ENCODE measurements at regions not wholly inside any gene's neighbourhood (a gene's known extent, or its start where the extent isn't known, plus 50 kb on each side); places are given as distances from the start of the nearest gene placed in this dataset.

- Histone ChIP-seq H3K27me3 (ENCODE audit: low read depth) (no peaks in the 10 kb centered on the region), H3K4me1 (no peaks in the 10 kb centered on the region), H3K27ac (no peak overlapping the region), H3K36me3 (no peaks in the 10 kb centered on the region), H3K4me3 (no peak overlapping the region), H3K9me3 (no peaks in the 10 kb centered on the region)
- TF ChIP-seq CTCF (IDR thresholded peaks at IDR 0.05): no peak
- intact Hi-C loops (cut with DNase I): no loop called here
- no peak for DNase-seq
- no peak for ATAC-seq
These were observed 65.9 kb upstream of the KCNK12 start for GRCh38 chr2:47636596-47637264.

- no peak overlapping the region for H3K27ac ChIP-seq
- DNase-seq (no peak), ATAC-seq (no peak)
- H3K27me3 ChIP-seq (ENCODE audit: low read depth): no peaks in the 10 kb centered on the region
- H3K36me3 ChIP-seq: no peaks in the 10 kb centered on the region
- intact Hi-C loops (cut with DNase I): no loop called here
- no peak overlapping the region for H3K4me3 ChIP-seq
- no peaks in the 10 kb centered on the region for H3K9me3 ChIP-seq
- TF ChIP-seq CTCF (IDR thresholded peaks at IDR 0.05): no peak
- H3K4me1 ChIP-seq: no peaks in the 10 kb centered on the region
These were observed 65.4 kb upstream of the KCNK12 start for GRCh38 chr2:47636176-47636575.

- intact Hi-C loops (cut with DNase I): no loop called here
- Histone ChIP-seq H3K4me3 (no peak overlapping the region), H3K4me1 (no peaks in the 10 kb centered on the region), H3K9me3 (no peaks in the 10 kb centered on the region), H3K36me3 (no peaks in the 10 kb centered on the region), H3K27ac (no peak overlapping the region), H3K27me3 (ENCODE audit: low read depth) (no peaks in the 10 kb centered on the region)
- DNase-seq (no peak), ATAC-seq (no peak)
- TF ChIP-seq CTCF (IDR thresholded peaks at IDR 0.05): no peak
These were observed 62.0 kb upstream of the KCNK12 start for GRCh38 chr2:47632754-47633153.

- H3K4me1 ChIP-seq: no peaks in the 10 kb centered on the region
- intact Hi-C loops (cut with DNase I): no loop called here
- H3K27ac ChIP-seq: no peak overlapping the region
- H3K4me3 ChIP-seq: no peak overlapping the region
- H3K9me3 ChIP-seq: no peaks in the 10 kb centered on the region
- no peak for DNase-seq
- peak; percentile 74 to 83 for ATAC-seq
- no peak for TF ChIP-seq CTCF (IDR thresholded peaks at IDR 0.05)
- no peaks in the 10 kb centered on the region for H3K36me3 ChIP-seq
- no peaks in the 10 kb centered on the region for H3K27me3 ChIP-seq (ENCODE audit: low read depth)
These were observed 61.1 kb upstream of the KCNK12 start for GRCh38 chr2:47631792-47632398.

GRCh38 chr2:47631306-47631705, 60.5 kb upstream of the KCNK12 start:
- no peak for DNase-seq
- Histone ChIP-seq H3K27ac (no peak overlapping the region), H3K27me3 (ENCODE audit: low read depth) (no peaks in the 10 kb centered on the region), H3K4me3 (no peak overlapping the region), H3K4me1 (no peaks in the 10 kb centered on the region), H3K36me3 (no peaks in the 10 kb centered on the region), H3K9me3 (no peaks in the 10 kb centered on the region)
- no peak for ATAC-seq
- no peak for TF ChIP-seq CTCF (IDR thresholded peaks at IDR 0.05)
- intact Hi-C loops (cut with DNase I): no loop called here

All from lower lobe of right lung (tissue), 2 donors.